B cell (primary cell): ENCODE measurements at regions not wholly inside any gene's neighbourhood (a gene's known extent, or its start where the extent isn't known, plus 50 kb on each side); places are given as distances from the start of the nearest gene placed in this dataset.

ENCODE experiments used
- ATAC-seq: fragments of 200-7000 bp; cut with Tn5 transposase; one replicate; pipeline ENCODE4 v1.10.0; 2021; ENCODE audit warnings: low read depth, mild to moderate bottlenecking, moderate number of reproducible peaks, moderate library complexity
- CTCF ChIA-PET: fragments of 350-600 bp; sonication (Branson Sonifier 250); formaldehyde crosslinking; loops from one replicate; lab custom pipeline; 2021; ENCODE audit warnings: antibody characterized with exemption, inconsistent platforms; lab: Charles Lee
- POLR2A ChIA-PET: fragments of 350-600 bp; sonication (Branson Sonifier 250); formaldehyde crosslinking; loops from one replicate; lab custom pipeline; 2021; ENCODE audit warnings: antibody characterized with exemption; lab: Charles Lee
- DNase-seq: peaks from one replicate; pipeline ENCODE4 v3.0.0; 2013
- H2AFZ ChIP-seq: 2 replicates; pipeline ENCODE4 v1.6.1; 2012; ENCODE audit warnings: mild to moderate bottlenecking, low read depth, low read length; ENCODE audit not compliant: insufficient read depth, poor library complexity, severe bottlenecking
- H3K27ac ChIP-seq, 2 donors: 1 replicate in 1 of 2; 2 replicates in 1 of 2; pipeline ENCODE4 v1.5.1; 2012 to 2013; ENCODE audit warnings: low read length in 2 of 2, mild to moderate bottlenecking in 2 of 2, moderate library complexity in 1 of 2
- H3K27me3 ChIP-seq, 4 experiments: fragments of 200-600 bp in 1 of 4; sonication (generic) in 1 of 4; replicated peaks in 1 of 4; 1 replicate in 2 of 4; 2 replicates in 2 of 4; pipeline versions ENCODE4 v1.6.1 to v1.7.0; 2013 to 2016; ENCODE audit warnings: low read length in 3 of 4, mild to moderate bottlenecking in 2 of 4, mixed read lengths in 1 of 4, moderate library complexity in 1 of 4; ENCODE audit not compliant: insufficient read depth in 4 of 4, control insufficient read depth in 3 of 4; ENCODE audit errors: control extremely low read depth in 1 of 4
- H3K36me3 ChIP-seq, 2 experiments: replicated peaks in 1 of 2; 1 replicate in 1 of 2; 2 replicates in 1 of 2; pipeline versions ENCODE4 v1.6.1 to v1.7.1; 2013; ENCODE audit warnings: low read length in 1 of 2; ENCODE audit not compliant: insufficient read depth in 2 of 2, control insufficient read depth in 1 of 2; ENCODE audit errors: control extremely low read depth in 1 of 2, extremely low read depth in 1 of 2
- H3K4me1 ChIP-seq, 2 donors: fragments of 200-600 bp in 1 of 2; sonication (generic) in 1 of 2; 1 replicate in 1 of 2; 2 replicates in 1 of 2; pipeline versions ENCODE4 v1.5.1 to v1.6.1; 2013 to 2017; ENCODE audit warnings: low read length in 2 of 2; ENCODE audit not compliant: control insufficient read depth in 2 of 2, insufficient read depth in 2 of 2
- H3K4me2 ChIP-seq: replicated peaks from 2 replicates; pipeline ENCODE3; 2012; ENCODE audit warnings: mild to moderate bottlenecking, low read depth, low read length; ENCODE audit not compliant: poor library complexity, severe bottlenecking
- H3K4me3 ChIP-seq, 5 experiments: fragments of 200-600 bp in 1 of 5; sonication (generic) in 1 of 5; 1 replicate in 3 of 5; 2 replicates in 2 of 5; pipeline versions ENCODE4 v1.5.1 to v1.7.0; 2011 to 2016; ENCODE audit warnings: low read length in 4 of 5, mild to moderate bottlenecking in 4 of 5, low read depth in 2 of 5, control low read depth in 1 of 5, moderate library complexity in 1 of 5; ENCODE audit not compliant: insufficient read depth in 1 of 5; ENCODE audit errors: control extremely low read depth in 1 of 5, extremely low read depth in 1 of 5
- H3K79me2 ChIP-seq: fragments of 200-600 bp; sonication (generic); one replicate; pipeline ENCODE4 v1.6.0; 2016; ENCODE audit warnings: low read length; ENCODE audit not compliant: control insufficient read depth, insufficient read depth
- H3K9ac ChIP-seq: fragments of 200-600 bp; sonication (generic); 2 replicates; pipeline ENCODE4 v1.6.1; 2017; ENCODE audit warnings: mild to moderate bottlenecking, low read length, moderate library complexity
- H3K9me3 ChIP-seq, 3 donors: one replicate each; pipeline versions ENCODE4 v1.6.1 to v1.7.1; 2013; ENCODE audit warnings: low read length in 2 of 3; ENCODE audit not compliant: control insufficient read depth in 2 of 3, insufficient read depth in 1 of 3; ENCODE audit errors: control extremely low read depth in 1 of 3
- H4K20me1 ChIP-seq: 2 replicates; pipeline ENCODE4 v1.6.0; 2012; ENCODE audit warnings: mild to moderate bottlenecking, low read length; ENCODE audit not compliant: insufficient read depth, control insufficient read depth, poor library complexity, severe bottlenecking
- H3K27ac Mint-ChIP-seq: one replicate; pipeline ENCODE4 v1.8.0; 2021; ENCODE audit warnings: mixed read lengths
- H3K27me3 Mint-ChIP-seq: one replicate; pipeline ENCODE4 v1.8.0; 2021; ENCODE audit warnings: mixed read lengths
- H3K4me1 Mint-ChIP-seq: one replicate; pipeline ENCODE4 v1.8.0; 2021; ENCODE audit warnings: mixed read lengths
- H3K4me3 Mint-ChIP-seq: one replicate; pipeline ENCODE4 v1.8.0; 2021; ENCODE audit warnings: mixed read lengths
- H3K9me3 Mint-ChIP-seq: one replicate; pipeline ENCODE4 v1.8.0; 2022; ENCODE audit warnings: mixed read lengths; ENCODE audit not compliant: insufficient read depth
- CTCF ChIP-seq: fragments of 200-600 bp; IDR thresholded peaks from one replicate; pipeline ENCODE4 v1.8.0; 2022; ENCODE audit warnings: antibody characterized with exemption, mild to moderate bottlenecking
- EZH2 ChIP-seq: IDR thresholded peaks from 2 replicates; pipeline ENCODE4 v1.6.1; 2012; ENCODE audit warnings: borderline replicate concordance, low read depth, mild to moderate bottlenecking, moderate library complexity, low read length; ENCODE audit not compliant: insufficient read depth, poor library complexity, severe bottlenecking
- WGBS: methylation state at CpG from one replicate; pipeline ENCODE4 v1.1.5; 2013; ENCODE audit warnings: missing lambda C conversion rate; ENCODE audit not compliant: insufficient coverage; 5-methylcytosine and 5-hydroxymethylcytosine counted together
- intact Hi-C: fragments of 100-400 bp; cut with micrococcal nuclease; formaldehyde crosslinking; loops from one replicate; pipeline ENCODE4 v1.10.0; 2022

GRCh38 chr4:119763386-119763785, 134.8 kb upstream of the PDE5A start:
- Histone ChIP-seq H3K4me2 (no peak overlapping the region), H4K20me1 (no peaks in the 10 kb centered on the region), H3K9ac (no peak overlapping the region), H2AFZ (no peak overlapping the region), H3K9me3 (no peaks in the 10 kb centered on the region), H3K4me1 (no peaks in the 10 kb centered on the region), H3K79me2 (no peaks in the 10 kb centered on the region), H3K4me3 (no peak overlapping the region), H3K36me3 (no peaks in the 10 kb centered on the region), H3K27me3 (no peaks in the 10 kb centered on the region), H3K27ac (no peak overlapping the region)
- Mint-ChIP-seq H3K27me3 (no peaks in the 10 kb centered on the region), H3K4me3 (no peak overlapping the region), H3K9me3 (no peaks in the 10 kb centered on the region), H3K27ac (no peak overlapping the region), H3K4me1 (no peaks in the 10 kb centered on the region)
- intact Hi-C loops: no loop called here
- WGBS: 71% methylated on average over 1 of the region's 1 CpG
- no peak for ATAC-seq
- no peak for DNase-seq
- POLR2A ChIA-PET: no interaction called here
- CTCF ChIA-PET: no interaction called here
- TF ChIP-seq EZH2: no peak
- no peak for TF ChIP-seq CTCF

- Histone ChIP-seq H3K4me3 (no peak overlapping the region), H3K9ac (no peak overlapping the region), H3K79me2 (no peaks in the 10 kb centered on the region), H3K27me3 (no peaks in the 10 kb centered on the region), H4K20me1 (no peaks in the 10 kb centered on the region), H3K36me3 (no peaks in the 10 kb centered on the region), H3K9me3 (no peaks in the 10 kb centered on the region), H3K4me1 (no peaks in the 10 kb centered on the region), H2AFZ (no peak overlapping the region), H3K27ac (no peak overlapping the region), H3K4me2 (no peak overlapping the region)
- Mint-ChIP-seq H3K27me3 (no peaks in the 10 kb centered on the region), H3K4me1 (no peaks in the 10 kb centered on the region), H3K27ac (no peak overlapping the region), H3K9me3 (no peaks in the 10 kb centered on the region), H3K4me3 (no peak overlapping the region)
- DNase-seq: no peak
- ChIA-PET CTCF (no interaction called here), POLR2A (no interaction called here)
- no CpG with 5 or more reads among the region's 1 CpG for WGBS
- no peak for ATAC-seq
- no peak for TF ChIP-seq EZH2
- TF ChIP-seq CTCF: no peak
- intact Hi-C loops: no loop called here
These were observed 127.0 kb upstream of the PDE5A start for GRCh38 chr4:119755599-119755998.
